Caki2 (cell line): ENCODE measurements at regions not wholly inside any gene's neighbourhood (a gene's known extent, or its start where the extent isn't known, plus 50 kb on each side); places are given as distances from the start of the nearest gene placed in this dataset.

ENCODE experiments used
- DNase-seq: peaks from one replicate; pipeline ENCODE4 v3.0.0-alpha.2; 2015; ENCODE audit warnings: low read depth
- in situ Hi-C: cut with HindIII; loops from 2 replicates; pipeline ENCODE4 v1.10.0; 2016; ENCODE audit warnings: low sequenced_read_pairs, low pct_unique_long_range_greater_than_20kb, mixed read lengths

DNA sequence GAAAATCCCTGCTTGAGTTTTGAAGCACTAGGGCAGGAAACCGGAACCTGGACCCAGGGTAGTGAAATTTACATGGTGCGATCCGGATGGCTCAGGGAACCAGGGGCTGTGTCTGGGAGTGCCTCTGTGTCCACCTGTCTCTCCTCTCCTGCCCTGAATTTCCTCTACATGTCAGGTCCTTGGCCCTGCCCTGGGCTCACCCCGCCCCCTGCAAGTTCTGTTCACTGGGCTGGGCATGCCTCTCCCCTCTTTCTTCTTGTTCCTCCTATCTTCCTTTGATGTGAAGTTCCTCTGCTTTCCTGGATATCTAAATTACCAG is 435.9 kb upstream of the RBMS3 start:
- DNase-seq, result no peak
- in situ Hi-C loops, result no loop called here

DNA sequence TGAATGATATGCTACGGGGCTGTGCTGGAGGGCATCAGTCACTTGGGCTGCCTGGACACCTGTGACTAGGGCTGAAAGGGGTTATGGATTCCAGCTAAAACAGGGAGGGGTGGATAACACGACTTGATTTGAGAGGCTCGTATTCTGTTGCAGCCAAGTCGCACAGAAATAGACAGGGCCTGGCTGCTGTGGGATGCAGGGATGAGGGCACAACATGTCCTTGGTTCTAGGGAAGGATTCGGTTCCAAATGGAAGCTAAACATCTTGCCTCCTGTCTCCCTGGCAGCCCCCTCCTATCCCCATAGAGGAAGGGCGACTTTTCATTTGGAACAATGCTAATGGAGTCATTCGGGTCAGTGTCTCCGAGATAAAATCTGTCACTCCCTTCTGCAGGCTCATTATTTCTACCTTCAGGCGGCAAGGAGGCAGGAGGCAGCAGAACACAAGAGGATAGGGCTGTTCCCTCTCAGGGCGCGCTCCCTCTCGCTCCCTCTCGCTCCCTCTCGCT is 433.8 kb upstream of the RBMS3 start:
- DNase-seq, result no peak
- in situ Hi-C loops, result no loop called here

DNA sequence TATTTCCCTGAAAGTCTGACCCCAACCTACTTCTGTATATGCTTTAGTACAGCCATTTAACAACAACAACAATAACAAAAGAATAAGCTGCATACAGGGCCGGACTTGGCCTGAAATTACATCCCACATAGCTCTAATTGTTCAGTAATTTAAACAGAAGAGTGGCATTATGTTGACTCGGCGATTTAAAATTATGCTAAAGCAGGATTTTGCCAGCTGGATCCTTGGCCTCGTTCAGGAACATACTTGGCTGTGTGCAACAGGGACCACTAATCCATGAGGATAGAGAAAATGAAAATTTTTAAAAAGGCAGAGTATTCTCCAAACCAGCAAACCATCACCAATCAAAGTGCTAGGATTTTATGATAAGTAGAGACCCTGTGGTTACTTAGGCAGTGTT is 433.1 kb upstream of the RBMS3 start:
- in situ Hi-C loops, result no loop called here
- DNase-seq, result no peak

DNA sequence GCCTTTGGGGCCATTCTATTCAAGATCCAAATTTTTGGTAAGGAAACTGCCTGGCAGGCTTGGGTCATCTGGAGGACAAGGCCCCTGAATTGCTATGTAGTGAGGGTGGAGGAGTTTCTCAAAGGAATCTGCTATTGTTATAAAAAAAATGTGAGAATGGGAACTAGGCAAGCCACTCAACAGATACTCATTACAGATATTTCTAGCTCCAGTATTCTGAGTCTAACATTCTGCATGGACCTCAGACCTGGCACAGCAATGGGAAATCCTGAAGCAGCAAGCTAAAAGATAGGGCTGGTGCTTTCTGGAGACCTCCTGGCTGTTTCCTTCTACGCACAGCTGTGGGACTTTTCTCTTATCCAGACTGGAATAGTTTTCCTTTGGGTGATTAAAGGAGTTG is 430.7 kb upstream of the RBMS3 start:
- in situ Hi-C loops, result no loop called here
- no peak for DNase-seq

DNA sequence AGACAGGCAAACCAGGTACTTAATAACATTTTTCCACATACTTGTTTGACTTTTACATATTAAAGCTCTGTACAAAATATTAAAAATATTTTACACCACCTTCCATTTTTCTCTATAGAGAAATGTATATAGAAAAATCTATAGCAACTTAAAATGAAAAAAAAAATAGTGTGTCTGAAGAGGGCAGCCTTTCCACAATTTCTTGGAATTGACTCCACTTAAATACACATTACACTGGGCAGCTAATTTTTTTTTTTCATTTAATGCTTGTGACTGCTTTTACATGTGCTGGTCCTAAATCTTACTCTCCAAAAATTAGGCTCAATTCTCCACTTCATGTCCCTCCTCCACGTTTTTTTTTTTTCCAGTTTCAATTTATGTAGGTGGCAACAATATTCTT is 427.0 kb upstream of the RBMS3 start:
- in situ Hi-C loops, result no loop called here
- no peak for DNase-seq

DNA sequence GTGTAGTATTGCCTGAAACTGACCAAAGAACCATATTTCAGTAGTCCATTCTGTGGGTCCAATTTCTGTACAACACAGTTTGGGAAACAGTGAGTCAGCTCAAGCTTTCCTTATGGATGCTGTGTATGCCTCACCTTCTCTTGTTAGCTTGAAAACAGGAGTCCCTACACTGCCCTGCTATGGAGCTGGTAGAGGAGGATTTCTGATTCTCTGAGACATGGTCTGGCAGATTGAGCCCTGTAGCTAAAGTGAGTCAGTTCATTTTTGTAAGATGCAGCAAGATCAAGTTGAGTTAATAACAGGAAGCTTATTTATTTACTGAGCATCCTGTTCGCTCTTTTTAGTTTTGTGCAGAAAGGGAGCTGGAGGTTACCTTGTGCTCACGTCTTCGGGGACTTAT is 424.1 kb upstream of the RBMS3 start:
- in situ Hi-C loops, result no loop called here
- DNase-seq, result no peak

DNA sequence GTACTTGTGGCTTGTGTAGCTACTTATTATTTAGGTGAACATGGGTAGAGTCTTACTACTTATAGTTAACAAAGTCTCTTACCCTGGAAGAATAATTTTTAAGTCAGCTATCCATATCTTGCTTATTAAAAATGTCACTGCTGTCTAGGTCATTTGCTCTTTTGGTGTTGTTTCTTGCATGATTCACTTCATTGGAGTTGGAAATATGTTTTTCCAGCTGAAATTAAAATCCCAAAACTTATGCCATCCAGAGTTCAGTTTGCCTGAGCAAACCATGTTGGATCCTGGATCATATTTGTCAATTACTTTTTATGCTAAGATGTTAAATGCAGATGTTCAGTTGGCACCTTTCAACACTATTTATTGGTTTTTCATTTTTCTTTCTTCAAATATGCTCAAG is 421.0 kb upstream of the RBMS3 start:
- DNase-seq, result no peak
- in situ Hi-C loops, result no loop called here

DNA sequence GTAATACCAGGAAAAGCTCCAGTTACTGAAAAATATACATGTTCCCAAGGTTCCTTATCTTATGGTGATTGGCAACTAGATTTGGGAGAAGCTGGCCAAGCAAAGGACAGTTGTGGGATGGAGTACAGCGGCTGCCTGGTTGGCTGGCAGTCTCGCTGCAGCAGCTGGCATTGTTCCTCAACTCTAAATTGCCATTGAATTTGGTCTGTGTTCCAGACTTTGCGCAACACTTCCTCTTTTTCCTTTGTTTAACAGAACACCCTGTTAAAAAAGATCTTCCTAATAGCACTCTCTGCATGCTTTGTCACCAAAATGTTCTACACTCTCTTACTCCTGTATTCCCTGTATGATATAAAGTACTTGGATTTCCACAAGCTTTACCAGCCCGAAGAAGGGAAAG is 420.6 kb upstream of the RBMS3 start:
- DNase-seq, result no peak
- in situ Hi-C loops, result no loop called here

DNA sequence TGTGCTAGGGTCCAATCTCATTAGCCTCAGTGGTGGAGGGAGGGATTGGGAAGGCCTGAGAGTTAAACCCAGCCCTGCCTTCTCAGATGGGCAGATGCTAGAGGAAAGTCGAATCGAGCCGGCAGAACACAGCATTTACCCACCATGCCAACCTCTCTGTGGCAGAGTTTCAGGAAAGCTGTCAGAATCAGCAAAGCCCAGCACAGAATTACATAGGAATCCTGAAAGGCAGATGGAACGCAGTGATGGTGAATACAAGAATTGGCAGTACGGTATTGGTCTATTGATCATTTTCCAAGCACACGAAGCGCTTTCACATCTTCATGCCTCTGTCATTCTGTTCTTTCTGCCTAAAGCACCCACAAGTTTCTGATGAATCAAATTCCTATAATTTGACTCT is 417.7 kb upstream of the RBMS3 start:
- DNase-seq, result no peak
- in situ Hi-C loops, result no loop called here

DNA sequence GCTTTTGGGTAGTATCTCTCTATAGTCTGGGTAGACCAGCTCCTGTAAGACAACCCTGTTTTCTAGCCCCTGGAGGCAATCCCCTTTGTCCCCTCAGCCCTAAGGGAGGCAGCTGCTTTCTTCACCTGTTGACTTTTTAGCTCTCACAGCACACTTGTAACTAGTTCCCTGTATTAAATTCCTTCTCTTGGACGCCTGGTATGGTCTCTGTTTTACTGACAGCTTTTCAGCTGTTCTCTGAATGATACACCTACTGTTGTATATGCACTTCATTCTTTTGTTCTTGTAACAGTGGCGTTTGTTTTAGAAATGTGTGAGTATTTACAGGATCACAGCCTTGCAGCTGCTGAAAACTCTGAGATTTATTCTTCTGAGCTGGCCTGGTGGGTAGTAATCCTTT is 413.0 kb upstream of the RBMS3 start:
- in situ Hi-C loops, result no loop called here

DNA sequence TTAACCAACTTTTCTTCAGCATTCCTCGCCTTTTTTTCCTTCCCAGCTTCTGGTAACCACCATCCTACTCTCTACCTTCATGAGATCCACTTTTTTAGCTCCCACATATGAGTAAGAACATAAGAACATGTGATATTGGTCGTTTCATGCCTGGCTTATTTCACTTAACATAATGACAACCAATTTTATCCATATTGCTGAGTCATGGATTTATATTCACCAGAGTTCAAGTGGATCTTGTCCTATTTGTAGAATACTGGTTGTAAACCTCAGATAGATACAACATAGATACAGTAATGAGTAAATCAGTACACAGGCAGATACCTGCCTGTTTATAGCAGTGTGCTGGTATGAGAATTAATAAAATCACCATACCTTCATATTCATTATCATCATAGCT is 412.0 kb upstream of the RBMS3 start:
- in situ Hi-C loops, result no loop called here

More for the DNA sequence above, 413.0 kb upstream of the RBMS3 start:
- DNase-seq, result no peak

DNA sequence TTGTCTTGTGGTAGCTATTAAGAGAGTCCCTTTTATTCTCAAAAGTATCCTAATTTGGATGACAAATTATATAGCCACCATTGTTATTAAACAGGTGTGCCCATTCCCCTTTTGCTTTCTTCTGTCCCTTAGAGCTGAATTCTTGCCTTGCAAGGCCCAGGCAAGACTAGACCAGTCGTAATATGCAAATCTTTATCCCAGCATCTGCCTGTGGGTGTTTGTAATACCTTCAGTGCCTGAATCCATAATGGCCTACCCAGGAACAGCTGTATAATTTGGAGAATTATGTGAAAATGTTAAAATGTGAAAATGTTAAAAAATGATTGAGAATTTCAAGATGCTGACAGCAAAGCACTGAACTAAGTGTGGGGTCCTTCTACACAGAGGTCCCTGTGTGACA is 403.0 kb upstream of the RBMS3 start:
- no peak for DNase-seq
- in situ Hi-C loops, result no loop called here

More for the DNA sequence above, 412.0 kb upstream of the RBMS3 start:
- no peak for DNase-seq

DNA sequence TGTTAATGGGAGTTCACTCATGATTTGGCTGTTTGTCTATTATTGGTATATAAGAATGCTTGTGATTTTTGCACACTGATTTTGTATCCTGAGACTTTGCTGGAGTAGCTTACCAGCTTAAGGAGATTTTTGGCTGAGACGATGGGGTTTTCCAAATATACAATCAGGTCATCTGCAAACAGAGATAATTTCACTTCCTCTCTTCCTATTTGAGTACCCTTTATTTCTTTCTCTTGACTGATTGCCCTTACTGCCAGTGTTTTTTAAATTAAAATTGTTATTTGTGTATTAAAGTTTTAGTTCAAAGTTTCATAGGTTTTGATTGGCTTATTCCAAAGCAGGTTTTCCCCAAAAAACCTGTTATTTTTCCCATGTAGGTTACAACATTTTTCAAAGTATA is 390.5 kb upstream of the RBMS3 start:
- DNase-seq, result no peak
- in situ Hi-C loops, result no loop called here

DNA sequence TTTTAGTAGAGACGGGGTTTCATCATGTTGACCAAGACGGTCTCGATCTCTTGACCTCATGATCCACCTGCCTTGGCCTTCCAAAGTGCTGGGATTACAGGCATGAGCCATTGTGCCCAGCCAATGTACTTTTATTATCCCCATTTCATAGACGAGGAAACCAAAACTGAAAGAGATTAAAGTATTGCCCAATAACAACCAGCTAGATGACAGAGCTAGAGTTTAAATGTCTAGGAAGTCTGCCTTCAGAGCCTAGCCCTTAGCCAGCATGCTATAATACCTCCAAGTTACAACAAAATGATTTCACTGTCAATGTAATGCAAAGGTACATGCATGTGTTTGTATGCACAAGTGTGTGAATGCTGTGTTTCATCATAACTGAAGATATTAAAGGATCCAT is 389.4 kb upstream of the RBMS3 start:
- in situ Hi-C loops, result no loop called here

DNA sequence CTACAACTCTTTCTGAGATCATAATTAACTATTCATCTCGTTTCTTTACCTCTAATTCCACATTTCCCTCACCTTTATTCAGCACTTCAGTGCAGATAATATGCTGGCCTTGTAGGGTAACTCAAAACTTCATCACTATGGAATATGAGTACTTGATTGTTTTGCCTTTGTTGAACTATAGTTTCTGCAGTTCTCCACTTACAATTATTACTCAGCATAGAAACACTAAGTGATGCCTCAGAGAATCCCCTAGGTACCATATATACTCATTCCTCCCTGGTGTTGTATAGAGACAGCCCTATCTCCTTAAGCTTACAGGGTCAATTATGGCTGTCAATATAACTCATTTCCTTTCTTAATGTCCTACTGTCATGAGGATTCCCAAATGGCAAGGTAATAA is 380.6 kb upstream of the RBMS3 start:
- DNase-seq, result no peak
- in situ Hi-C loops, result no loop called here

More for the DNA sequence above, 389.4 kb upstream of the RBMS3 start:
- no peak for DNase-seq

DNA sequence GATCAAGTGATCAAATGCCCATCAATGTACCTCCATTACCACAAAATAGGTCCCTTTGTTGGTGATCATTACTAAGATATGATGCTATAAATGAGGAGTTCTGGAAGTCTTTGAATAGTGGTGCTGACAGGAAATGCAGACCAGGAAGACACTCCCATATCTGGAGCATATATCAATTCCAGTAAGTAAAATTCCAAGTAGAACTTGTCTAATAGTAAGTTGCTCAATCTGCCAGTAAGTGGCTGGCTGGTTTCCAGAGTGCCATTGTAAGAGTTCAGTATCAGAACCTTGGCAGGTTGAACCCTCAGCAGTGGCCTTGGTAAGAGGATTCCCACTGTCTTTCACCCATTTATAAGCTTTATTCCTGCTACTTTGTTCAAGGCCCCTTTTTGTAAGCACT is 379.9 kb upstream of the RBMS3 start:
- in situ Hi-C loops, result no loop called here

DNA sequence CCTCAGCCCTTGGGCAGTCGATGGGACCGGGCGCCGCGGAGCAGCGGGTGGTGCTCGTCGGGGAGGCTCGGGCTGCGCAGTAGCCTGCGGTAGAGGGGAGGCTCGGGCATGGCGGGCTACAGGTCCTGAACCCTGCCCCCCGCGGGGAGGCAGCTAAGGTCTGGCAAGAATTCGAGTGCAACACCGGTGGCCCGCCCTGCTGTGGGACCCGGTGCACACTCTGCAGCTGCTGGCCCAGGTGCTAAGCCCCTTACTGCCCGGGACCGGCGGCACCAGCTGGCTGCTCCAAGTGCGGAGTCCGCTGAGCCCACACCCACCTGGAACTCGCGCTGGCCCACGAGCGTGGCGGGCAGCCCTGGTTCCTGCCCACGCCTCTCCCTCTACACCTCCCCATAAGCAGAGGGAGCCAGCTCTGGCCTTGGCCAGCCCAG is 377.7 kb upstream of the RBMS3 start:
- no peak for DNase-seq
- in situ Hi-C loops, result no loop called here

More for the DNA sequence above, 379.9 kb upstream of the RBMS3 start:
- no peak for DNase-seq

DNA sequence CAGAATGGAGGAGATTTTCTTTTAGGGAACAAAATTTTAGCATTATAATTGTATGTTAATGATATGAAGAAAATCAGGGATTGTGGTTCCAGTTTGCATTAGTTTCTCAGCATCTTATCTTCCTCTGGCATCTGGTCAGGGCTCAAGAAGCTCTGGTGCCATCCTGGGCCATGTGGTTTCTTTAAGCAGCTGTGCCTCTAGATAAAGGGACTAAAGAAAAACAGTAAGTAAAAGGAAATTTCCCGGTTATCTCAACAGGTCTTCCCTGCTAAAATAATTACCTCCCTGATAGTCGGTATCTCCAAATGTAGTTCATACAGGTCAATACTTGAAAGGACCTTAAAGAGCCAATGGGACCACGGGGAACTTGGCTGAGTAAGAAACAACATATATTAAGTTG is 375.1 kb upstream of the RBMS3 start:
- no peak for DNase-seq
- in situ Hi-C loops, result no loop called here

DNA sequence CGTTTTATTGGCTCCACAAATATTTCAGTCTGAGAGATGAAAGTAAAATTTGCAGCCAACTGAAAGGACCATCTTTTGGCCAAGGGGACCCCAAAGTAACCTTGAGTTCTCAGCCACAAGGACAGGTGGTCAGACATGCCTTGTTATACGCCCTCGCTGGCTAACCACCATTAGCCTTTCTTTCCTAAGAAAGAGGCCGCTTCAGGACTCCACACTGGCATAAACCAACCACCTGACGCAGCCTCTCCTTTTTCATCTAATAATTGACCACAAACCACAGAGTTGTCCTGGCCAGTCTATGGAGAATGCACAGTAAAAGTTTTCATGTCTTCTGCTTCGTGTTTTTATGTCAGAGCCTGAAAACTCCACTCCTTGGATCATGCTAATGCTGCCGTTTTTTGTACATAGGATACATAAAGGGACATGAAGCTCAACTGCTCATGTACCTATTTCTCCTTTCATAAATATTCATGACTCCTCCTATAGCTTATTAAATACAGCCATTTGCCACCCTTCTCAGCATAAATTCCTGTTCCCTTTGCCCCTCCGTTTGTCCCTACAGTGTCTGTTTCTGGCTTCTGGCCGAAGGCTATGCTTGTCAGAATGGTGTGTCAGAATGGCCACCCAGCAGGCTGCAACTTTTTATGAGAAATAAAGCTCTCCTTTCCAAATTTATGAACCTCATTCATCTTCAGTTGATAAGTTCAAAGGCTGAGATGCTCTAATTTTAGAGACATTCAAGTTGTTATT is 374.1 kb upstream of the RBMS3 start:
- no peak for DNase-seq
- in situ Hi-C loops, result no loop called here

DNA sequence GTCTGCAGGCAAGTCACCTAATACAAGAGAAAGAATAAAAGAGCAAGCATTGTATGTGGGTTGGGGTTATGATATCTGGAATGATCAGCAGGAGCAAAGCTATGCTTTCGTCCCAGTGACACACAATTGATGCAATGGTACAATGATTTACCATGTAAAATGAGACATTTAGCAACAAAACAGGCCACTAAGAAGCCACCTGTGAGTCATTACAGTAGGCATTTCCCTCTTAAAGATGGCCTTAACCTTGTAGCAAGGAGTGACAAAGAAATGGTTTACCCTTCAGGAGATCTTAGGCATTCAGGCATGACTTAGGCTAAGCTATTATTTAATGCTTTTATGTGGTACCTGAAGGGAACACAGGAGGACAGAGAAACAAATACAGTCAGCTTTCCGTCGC is 373.3 kb upstream of the RBMS3 start:
- DNase-seq, result peak; percentile 76
- in situ Hi-C loops, result no loop called here
